ENCODE measurements at regions not wholly inside any gene's neighbourhood (a gene's known extent, or its start where the extent isn't known, plus 50 kb on each side); places are given as distances from the start of the nearest gene placed in this dataset.

GRCh38 chr3:117903226-117903625 is 1131.4 kb downstream of the IGSF11 start:
- Histone ChIP-seq H2BK120ac (ENCODE audit: low read depth, low read length) (no peak overlapping the region), H3K4me3 (ENCODE audit: insufficient read depth in 1 of 2, low read depth in 1 of 2, low read length in 2 of 2) (no peak overlapping the region), H3K9ac (ENCODE audit: low read length) (no peak overlapping the region), H3K14ac (ENCODE audit: low read length in 2 of 2) (no peak overlapping the region), H2BK12ac (ENCODE audit: low read length in 2 of 2) (no peak overlapping the region), H3K23ac (ENCODE audit: low read length in 2 of 2) (no peak overlapping the region), H4K8ac (ENCODE audit: low read length) (no peak overlapping the region), H3K4ac (ENCODE audit: low read depth in 1 of 2, low read length in 2 of 2) (no peak overlapping the region), H3K9me3 (ENCODE audit: control insufficient read depth, low read length) (no peaks in the 10 kb centered on the region), H4K91ac (ENCODE audit: low read length) (no peak overlapping the region), H2BK15ac (ENCODE audit: low read depth, poor library complexity, severe bottlenecking) (no peak overlapping the region), H3K18ac (ENCODE audit: low read depth in 1 of 2, low read length in 2 of 2) (no peak overlapping the region), H2AK5ac (ENCODE audit: low read length, severe bottlenecking) (no peak overlapping the region), H2AFZ (ENCODE audit: low read depth, low read length) (no peak overlapping the region), H3K79me1 (replicated peaks; ENCODE audit: low read length, poor library complexity, severe bottlenecking) (no peaks in the 10 kb centered on the region), H3K27ac (ENCODE audit: low read length, poor library complexity, severe bottlenecking) (peak overlapping the region; percentile 38), H3K27me3 (ENCODE audit: control insufficient read depth in 1 of 2, insufficient read depth in 1 of 2, low read length in 2 of 2) (no peaks in the 10 kb centered on the region), H3K36me3 (ENCODE audit: control insufficient read depth in 1 of 2, insufficient read depth in 2 of 2, low read depth in 1 of 2, low read length in 2 of 2) (no peaks in the 10 kb centered on the region), H3K4me1 (ENCODE audit: control insufficient read depth, insufficient read depth, low read depth, low read length) (no peaks in the 10 kb centered on the region), H2BK5ac (ENCODE audit: low read depth, low read length, poor library complexity, severe bottlenecking) (no peak overlapping the region), H3K4me2 (ENCODE audit: low read length, poor library complexity, severe bottlenecking) (no peak overlapping the region)
- no peak for DNase-seq

GRCh38 chr3:117910820-117911521 is 1123.7 kb downstream of the IGSF11 start:
- H3K23ac ChIP-seq (ENCODE audit: low read length in 2 of 2) = no peak overlapping the region
- DNase-seq = no peak
- H3K4me1 ChIP-seq (ENCODE audit: control insufficient read depth, insufficient read depth, low read depth, low read length) = peaks cover 4% of the 10 kb centered on the region
- H3K27ac ChIP-seq (ENCODE audit: low read length, poor library complexity, severe bottlenecking) = no peak overlapping the region
- H4K8ac ChIP-seq (ENCODE audit: low read length) = no peak overlapping the region
- no peak overlapping the region for H2BK5ac ChIP-seq (ENCODE audit: low read depth, low read length, poor library complexity, severe bottlenecking)
- no peaks in the 10 kb centered on the region for H3K79me1 ChIP-seq (replicated peaks; ENCODE audit: low read length, poor library complexity, severe bottlenecking)
- H3K14ac ChIP-seq (ENCODE audit: low read length in 2 of 2) = no peak overlapping the region
- no peak overlapping the region for H3K18ac ChIP-seq (ENCODE audit: low read depth in 1 of 2, low read length in 2 of 2)
- no peak overlapping the region for H3K4me3 ChIP-seq (ENCODE audit: insufficient read depth in 1 of 2, low read depth in 1 of 2, low read length in 2 of 2)
- H2BK12ac ChIP-seq (ENCODE audit: low read length in 2 of 2) = no peak overlapping the region
- H2AK5ac ChIP-seq (ENCODE audit: low read length, severe bottlenecking) = no peak overlapping the region
- H2BK120ac ChIP-seq (ENCODE audit: low read depth, low read length) = no peak overlapping the region
- 83% methylated on average over 2 of the region's 3 CpGs for WGBS
- H2BK15ac ChIP-seq (ENCODE audit: low read depth, poor library complexity, severe bottlenecking) = no peak overlapping the region
- no peak overlapping the region for H4K91ac ChIP-seq (ENCODE audit: low read length)
- no peaks in the 10 kb centered on the region for H3K36me3 ChIP-seq (ENCODE audit: control insufficient read depth in 1 of 2, insufficient read depth in 2 of 2, low read depth in 1 of 2, low read length in 2 of 2)
- H3K9me3 ChIP-seq (ENCODE audit: control insufficient read depth, low read length) = no peaks in the 10 kb centered on the region
- H3K27me3 ChIP-seq (ENCODE audit: control insufficient read depth in 1 of 2, insufficient read depth in 1 of 2, low read length in 2 of 2) = no peaks in the 10 kb centered on the region
- H3K4ac ChIP-seq (ENCODE audit: low read depth in 1 of 2, low read length in 2 of 2) = no peak overlapping the region
- no peak overlapping the region for H2AFZ ChIP-seq (ENCODE audit: low read depth, low read length)
- no peak overlapping the region for H3K9ac ChIP-seq (ENCODE audit: low read length)
- no peak overlapping the region for H3K4me2 ChIP-seq (ENCODE audit: low read length, poor library complexity, severe bottlenecking)

- Histone ChIP-seq H3K23ac (ENCODE audit: low read length in 2 of 2) (no peak overlapping the region), H3K27me3 (ENCODE audit: control insufficient read depth in 1 of 2, insufficient read depth in 1 of 2, low read length in 2 of 2) (no peaks in the 10 kb centered on the region), H2AFZ (ENCODE audit: low read depth, low read length) (no peak overlapping the region), H3K27ac (ENCODE audit: low read length, poor library complexity, severe bottlenecking) (no peak overlapping the region), H3K9me3 (ENCODE audit: control insufficient read depth, low read length) (no peaks in the 10 kb centered on the region), H3K4me3 (ENCODE audit: insufficient read depth in 1 of 2, low read depth in 1 of 2, low read length in 2 of 2) (no peak overlapping the region), H2BK5ac (ENCODE audit: low read depth, low read length, poor library complexity, severe bottlenecking) (no peak overlapping the region), H3K4ac (ENCODE audit: low read depth in 1 of 2, low read length in 2 of 2) (no peak overlapping the region), H2BK120ac (ENCODE audit: low read depth, low read length) (no peak overlapping the region), H3K4me1 (ENCODE audit: control insufficient read depth, insufficient read depth, low read depth, low read length) (peaks cover 4% of the 10 kb centered on the region), H3K36me3 (ENCODE audit: control insufficient read depth in 1 of 2, insufficient read depth in 2 of 2, low read depth in 1 of 2, low read length in 2 of 2) (no peaks in the 10 kb centered on the region), H4K91ac (ENCODE audit: low read length) (no peak overlapping the region), H2BK15ac (ENCODE audit: low read depth, poor library complexity, severe bottlenecking) (no peak overlapping the region), H3K18ac (ENCODE audit: low read depth in 1 of 2, low read length in 2 of 2) (no peak overlapping the region), H2BK12ac (ENCODE audit: low read length in 2 of 2) (no peak overlapping the region), H3K4me2 (ENCODE audit: low read length, poor library complexity, severe bottlenecking) (no peak overlapping the region), H4K8ac (ENCODE audit: low read length) (no peak overlapping the region), H3K14ac (ENCODE audit: low read length in 2 of 2) (no peak overlapping the region), H2AK5ac (ENCODE audit: low read length, severe bottlenecking) (no peak overlapping the region), H3K79me1 (replicated peaks; ENCODE audit: low read length, poor library complexity, severe bottlenecking) (no peaks in the 10 kb centered on the region), H3K9ac (ENCODE audit: low read length) (no peak overlapping the region)
- WGBS = 100% methylated on average over 2 of the region's 2 CpGs
- no peak for DNase-seq
Observed at GRCh38 chr3:117912352-117912751, 1122.3 kb downstream of the IGSF11 start.

- no peak overlapping the region for H4K91ac ChIP-seq (ENCODE audit: low read length)
- no peak overlapping the region for H3K4me3 ChIP-seq (ENCODE audit: insufficient read depth in 1 of 2, low read depth in 1 of 2, low read length in 2 of 2)
- H4K8ac ChIP-seq (ENCODE audit: low read length) = no peak overlapping the region
- H3K23ac ChIP-seq (ENCODE audit: low read length in 2 of 2) = no peak overlapping the region
- H3K14ac ChIP-seq (ENCODE audit: low read length in 2 of 2) = no peak overlapping the region
- H3K27ac ChIP-seq (ENCODE audit: low read length, poor library complexity, severe bottlenecking) = no peak overlapping the region
- no peak overlapping the region for H2BK120ac ChIP-seq (ENCODE audit: low read depth, low read length)
- no peaks in the 10 kb centered on the region for H3K36me3 ChIP-seq (ENCODE audit: control insufficient read depth in 1 of 2, insufficient read depth in 2 of 2, low read depth in 1 of 2, low read length in 2 of 2)
- no peak overlapping the region for H3K9ac ChIP-seq (ENCODE audit: low read length)
- H2BK15ac ChIP-seq (ENCODE audit: low read depth, poor library complexity, severe bottlenecking) = no peak overlapping the region
- H2BK5ac ChIP-seq (ENCODE audit: low read depth, low read length, poor library complexity, severe bottlenecking) = no peak overlapping the region
- H3K4me1 ChIP-seq (ENCODE audit: control insufficient read depth, insufficient read depth, low read depth, low read length) = peaks cover 4% of the 10 kb centered on the region
- H3K79me1 ChIP-seq (replicated peaks; ENCODE audit: low read length, poor library complexity, severe bottlenecking) = no peaks in the 10 kb centered on the region
- H3K4ac ChIP-seq (ENCODE audit: low read depth in 1 of 2, low read length in 2 of 2) = no peak overlapping the region
- DNase-seq = no peak
- no peak overlapping the region for H2AK5ac ChIP-seq (ENCODE audit: low read length, severe bottlenecking)
- H2BK12ac ChIP-seq (ENCODE audit: low read length in 2 of 2) = no peak overlapping the region
- 74% methylated on average over 8 of the region's 8 CpGs for WGBS
- no peaks in the 10 kb centered on the region for H3K27me3 ChIP-seq (ENCODE audit: control insufficient read depth in 1 of 2, insufficient read depth in 1 of 2, low read length in 2 of 2)
- H3K9me3 ChIP-seq (ENCODE audit: control insufficient read depth, low read length) = no peaks in the 10 kb centered on the region
- H2AFZ ChIP-seq (ENCODE audit: low read depth, low read length) = no peak overlapping the region
- H3K18ac ChIP-seq (ENCODE audit: low read depth in 1 of 2, low read length in 2 of 2) = no peak overlapping the region
- no peak overlapping the region for H3K4me2 ChIP-seq (ENCODE audit: low read length, poor library complexity, severe bottlenecking)
Observed at GRCh38 chr3:117914540-117915100, 1120.0 kb downstream of the IGSF11 start.

All from mesenchymal stem cell (in vitro differentiated cells and primary cell).